ENCODE measurements at regions not wholly inside any gene's neighbourhood (a gene's known extent, or its start where the extent isn't known, plus 50 kb on each side); places are given as distances from the start of the nearest gene placed in this dataset.
"Not testable (repeated sequence)": the region's sequence is repeated elsewhere in the genome, so short reads cannot be mapped to it uniquely, and the experiment has no call there.

DNA sequence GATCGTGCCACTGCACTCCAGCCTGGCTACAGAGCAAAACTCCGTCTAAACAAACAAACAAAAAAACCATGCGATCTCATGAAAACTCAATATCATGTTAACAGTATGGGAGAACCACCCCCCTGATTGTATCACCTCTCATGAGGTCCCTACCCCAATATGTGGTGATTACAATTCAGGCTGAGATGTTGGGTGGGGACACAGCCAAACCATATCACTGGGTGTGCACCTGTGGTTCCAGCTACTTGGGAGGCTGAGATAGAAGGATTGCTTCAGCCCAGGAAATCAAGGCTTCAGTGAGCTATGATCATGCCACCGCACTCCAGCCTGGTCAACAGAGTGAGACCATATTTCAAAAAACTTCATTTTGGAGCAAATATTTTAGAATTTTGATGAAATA lies 1094.7 kb upstream of the CDH8 start:
- Histone ChIP-seq H3K4me2 (ENCODE audit: insufficient read depth, low read length) (no peak overlapping the region), H3K36me3 (ENCODE audit: insufficient read depth, low read length) (no peaks in the 10 kb centered on the region), H3K27ac (ENCODE audit: low read depth, low read length) (no peak overlapping the region), H4K20me1 (ENCODE audit: insufficient read depth, low read length) (no peaks in the 10 kb centered on the region), H2AFZ (ENCODE audit: low read length) (no peak overlapping the region), H3K79me2 (ENCODE audit: insufficient read depth, low read length) (no peaks in the 10 kb centered on the region), H3K27me3 (ENCODE audit: insufficient read depth, low read length) (no peaks in the 10 kb centered on the region), H3K4me1 (ENCODE audit: insufficient read depth, low read length) (no peaks in the 10 kb centered on the region), H3K9me3 (ENCODE audit: low read depth, low read length) (no peaks in the 10 kb centered on the region), H3K4me3 (ENCODE audit: insufficient read depth, low read length) (no peak overlapping the region)
- no peak for DNase-seq (ENCODE audit: insufficient read length, low spot score, missing footprints)
- TF ChIP-seq, protein P1, sequence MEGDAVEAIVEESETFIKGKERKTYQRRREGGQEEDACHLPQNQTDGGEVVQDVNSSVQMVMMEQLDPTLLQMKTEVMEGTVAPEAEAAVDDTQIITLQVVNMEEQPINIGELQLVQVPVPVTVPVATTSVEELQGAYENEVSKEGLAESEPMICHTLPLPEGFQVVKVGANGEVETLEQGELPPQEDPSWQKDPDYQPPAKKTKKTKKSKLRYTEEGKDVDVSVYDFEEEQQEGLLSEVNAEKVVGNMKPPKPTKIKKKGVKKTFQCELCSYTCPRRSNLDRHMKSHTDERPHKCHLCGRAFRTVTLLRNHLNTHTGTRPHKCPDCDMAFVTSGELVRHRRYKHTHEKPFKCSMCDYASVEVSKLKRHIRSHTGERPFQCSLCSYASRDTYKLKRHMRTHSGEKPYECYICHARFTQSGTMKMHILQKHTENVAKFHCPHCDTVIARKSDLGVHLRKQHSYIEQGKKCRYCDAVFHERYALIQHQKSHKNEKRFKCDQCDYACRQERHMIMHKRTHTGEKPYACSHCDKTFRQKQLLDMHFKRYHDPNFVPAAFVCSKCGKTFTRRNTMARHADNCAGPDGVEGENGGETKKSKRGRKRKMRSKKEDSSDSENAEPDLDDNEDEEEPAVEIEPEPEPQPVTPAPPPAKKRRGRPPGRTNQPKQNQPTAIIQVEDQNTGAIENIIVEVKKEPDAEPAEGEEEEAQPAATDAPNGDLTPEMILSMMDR (IDR thresholded peaks at IDR 0.05; ENCODE audit: extremely low read depth, low read depth, low read length) = no peak

DNA sequence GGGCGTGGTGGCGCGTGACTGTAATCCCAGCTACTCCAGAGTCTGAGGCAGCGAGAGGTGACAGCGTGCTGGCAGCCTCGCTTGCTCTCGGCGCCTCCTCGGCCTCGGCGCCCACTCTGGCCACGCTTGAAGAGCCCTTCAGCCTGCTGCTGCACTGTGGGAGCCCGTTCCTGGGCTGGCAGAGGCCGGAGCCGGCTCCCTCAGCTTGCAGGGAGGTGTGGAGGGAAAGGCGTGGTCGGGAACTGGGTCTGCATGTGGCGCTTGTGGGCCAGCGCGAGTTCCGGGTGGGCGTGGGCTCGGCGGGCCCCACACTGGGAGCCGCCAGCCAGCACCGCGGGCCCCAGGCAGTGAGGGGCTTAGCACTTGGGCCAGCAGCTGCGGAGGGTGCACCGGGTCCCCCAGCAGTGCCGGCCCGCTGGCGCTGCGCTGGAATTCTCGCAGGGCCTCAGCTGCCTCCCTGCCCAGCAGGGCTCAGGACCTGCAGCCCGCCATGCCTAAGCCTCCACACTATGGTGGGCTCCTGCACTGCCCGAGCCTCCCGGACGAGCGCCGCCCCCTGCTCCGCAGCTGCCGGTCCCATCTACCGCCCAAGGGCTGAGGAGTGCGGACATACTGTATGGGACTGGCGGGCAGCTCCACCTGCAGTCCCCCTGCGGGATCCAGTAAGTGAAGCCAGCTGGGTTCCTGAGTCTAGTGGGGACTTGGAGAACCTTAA lies 1093.3 kb upstream of the CDH8 start:
- Histone ChIP-seq H3K36me3 (ENCODE audit: insufficient read depth, low read length) (no peaks in the 10 kb centered on the region), H3K4me3 (ENCODE audit: insufficient read depth, low read length) (no peak overlapping the region), H3K4me2 (ENCODE audit: insufficient read depth, low read length) (no peak overlapping the region), H2AFZ (ENCODE audit: low read length) (no peak overlapping the region), H3K27ac (ENCODE audit: low read depth, low read length) (no peak overlapping the region), H3K79me2 (ENCODE audit: insufficient read depth, low read length) (no peaks in the 10 kb centered on the region), H3K27me3 (ENCODE audit: insufficient read depth, low read length) (no peaks in the 10 kb centered on the region), H3K4me1 (ENCODE audit: insufficient read depth, low read length) (no peaks in the 10 kb centered on the region), H4K20me1 (ENCODE audit: insufficient read depth, low read length) (no peaks in the 10 kb centered on the region), H3K9me3 (ENCODE audit: low read depth, low read length) (no peaks in the 10 kb centered on the region)
- DNase-seq (ENCODE audit: insufficient read length, low spot score, missing footprints) = no peak
- TF ChIP-seq, protein P1 (IDR thresholded peaks at IDR 0.05; ENCODE audit: extremely low read depth, low read depth, low read length) = no peak

DNA sequence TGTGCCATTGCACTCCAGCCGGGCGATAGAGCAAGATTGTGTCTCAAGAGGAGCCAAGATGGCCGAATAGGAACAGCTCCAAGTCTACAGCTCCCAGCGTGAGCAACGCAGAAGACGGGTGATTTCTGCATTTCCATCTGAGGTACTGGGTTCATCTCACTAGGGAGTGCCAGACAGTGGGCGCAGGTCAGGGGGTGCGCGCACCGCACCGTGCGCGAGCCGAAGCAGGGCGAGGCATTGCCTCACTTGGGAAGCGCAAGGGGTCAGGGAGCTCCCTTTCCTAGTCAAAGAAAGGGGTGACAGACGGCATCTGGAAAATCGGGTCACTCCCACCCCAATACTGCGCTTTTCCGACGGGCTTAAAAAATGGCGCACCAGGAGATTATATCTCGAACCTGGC lies 1083.7 kb upstream of the CDH8 start:
- not testable (repeated sequence) for H3K9me3 ChIP-seq (ENCODE audit: low read depth, low read length); H3K4me2 ChIP-seq (ENCODE audit: insufficient read depth, low read length); H3K27me3 ChIP-seq (ENCODE audit: insufficient read depth, low read length); H4K20me1 ChIP-seq (ENCODE audit: insufficient read depth, low read length); H3K79me2 ChIP-seq (ENCODE audit: insufficient read depth, low read length); H3K27ac ChIP-seq (ENCODE audit: low read depth, low read length); H3K4me3 ChIP-seq (ENCODE audit: insufficient read depth, low read length); H3K4me1 ChIP-seq (ENCODE audit: insufficient read depth, low read length); H2AFZ ChIP-seq (ENCODE audit: low read length); H3K36me3 ChIP-seq (ENCODE audit: insufficient read depth, low read length); DNase-seq (ENCODE audit: insufficient read length, low spot score, missing footprints)

DNA sequence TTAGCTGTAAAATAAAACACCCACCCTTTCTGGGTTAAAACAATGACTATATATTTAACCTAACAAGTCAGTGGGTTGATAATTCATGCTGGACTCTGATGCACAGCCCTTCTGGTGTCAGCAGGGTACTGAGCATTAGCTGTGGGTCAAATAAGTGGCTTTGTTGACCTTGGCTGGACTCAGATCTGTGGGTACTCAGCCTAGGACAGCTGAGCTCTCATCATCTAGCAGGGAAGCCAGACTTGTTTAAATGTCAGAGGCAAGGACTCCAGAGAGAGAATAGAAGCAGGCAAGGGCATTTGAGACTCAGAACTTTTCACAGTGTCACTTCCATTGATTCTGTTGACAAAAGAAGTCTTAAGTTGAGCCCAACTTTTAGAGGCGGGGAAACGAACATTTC lies 1063.8 kb upstream of the CDH8 start:
- TF ChIP-seq, protein P1 (IDR thresholded peaks at IDR 0.05; ENCODE audit: extremely low read depth, low read depth, low read length) = no peak

More for the DNA sequence above, 1063.8 kb upstream of the CDH8 start:
- Histone ChIP-seq H4K20me1 (ENCODE audit: insufficient read depth, low read length) (no peaks in the 10 kb centered on the region), H3K4me3 (ENCODE audit: insufficient read depth, low read length) (no peak overlapping the region), H3K27ac (ENCODE audit: low read depth, low read length) (no peak overlapping the region), H2AFZ (ENCODE audit: low read length) (no peak overlapping the region), H3K9me3 (ENCODE audit: low read depth, low read length) (no peaks in the 10 kb centered on the region), H3K79me2 (ENCODE audit: insufficient read depth, low read length) (no peaks in the 10 kb centered on the region), H3K36me3 (ENCODE audit: insufficient read depth, low read length) (no peaks in the 10 kb centered on the region), H3K4me2 (ENCODE audit: insufficient read depth, low read length) (no peak overlapping the region), H3K27me3 (ENCODE audit: insufficient read depth, low read length) (no peaks in the 10 kb centered on the region), H3K4me1 (ENCODE audit: insufficient read depth, low read length) (no peaks in the 10 kb centered on the region)
- DNase-seq (ENCODE audit: insufficient read length, low spot score, missing footprints) = no peak

Measured in osteoblast (primary cell).